ENCODE measurements at regions not wholly inside any gene's neighbourhood (a gene's known extent, or its start where the extent isn't known, plus 50 kb on each side); places are given as distances from the start of the nearest gene placed in this dataset.

- TF ChIP-seq CTCF (IDR thresholded peaks at IDR 0.05; ENCODE audit: insufficient read depth, low read length), result no peak
- no peak for TF ChIP-seq REST (IDR thresholded peaks at IDR 0.05; ENCODE audit: insufficient replicate concordance, low read depth)
- no peak for TF ChIP-seq SPI1 (IDR thresholded peaks at IDR 0.05; ENCODE audit: borderline replicate concordance, low read depth)
- TF ChIP-seq POLR2AphosphoS5 (IDR thresholded peaks at IDR 0.05; ENCODE audit: low read depth), result no peak
- no peak for TF ChIP-seq GABPA (IDR thresholded peaks at IDR 0.05; ENCODE audit: low read depth)
Measured at GRCh38 chr14:106505366-106505765, 979.0 kb downstream of the TMEM121 start.
